ENCODE measurements at regions not wholly inside any gene's neighbourhood (a gene's known extent, or its start where the extent isn't known, plus 50 kb on each side); places are given as distances from the start of the nearest gene placed in this dataset.

DNA sequence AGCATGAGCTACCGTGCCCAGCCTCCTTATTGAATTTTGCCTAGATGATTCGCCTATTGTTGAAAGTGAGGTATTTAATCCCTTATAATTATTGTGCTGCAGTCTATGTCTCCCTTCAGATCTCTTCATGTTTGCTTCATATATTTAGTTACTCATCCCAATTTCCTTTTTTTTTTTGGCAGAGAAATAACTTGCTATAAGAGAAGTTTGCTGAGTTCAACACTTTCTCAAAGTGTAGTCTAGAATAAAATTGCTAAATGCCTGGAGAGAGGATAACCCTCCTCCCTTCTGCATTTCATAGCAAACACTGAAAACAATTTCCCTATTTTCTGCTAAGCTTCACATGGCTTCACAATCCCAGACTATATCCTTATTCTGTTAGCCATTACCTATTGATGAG, 136.6 kb upstream of the CD180 start:
- intact Hi-C loops (cut with micrococcal nuclease), result no loop called here
- Histone ChIP-seq H3K4me2 (ENCODE audit: insufficient read depth, low read length) (no peak overlapping the region), H3K79me2 (ENCODE audit: control insufficient read depth, insufficient read depth, low read length) (no peaks in the 10 kb centered on the region), H3K9me1 (replicated peaks; ENCODE audit: control insufficient read depth, extremely low read depth, insufficient read depth, low read length) (no peaks in the 10 kb centered on the region), H3K36me3 (ENCODE audit: control insufficient read depth in 2 of 2, extremely low read depth in 1 of 2, insufficient read depth in 2 of 2, low read length in 2 of 2) (no peaks in the 10 kb centered on the region), H4K20me1 (replicated peaks; ENCODE audit: control insufficient read depth, extremely low read depth, insufficient read depth, low read length) (no peaks in the 10 kb centered on the region), H2AFZ (ENCODE audit: low read depth, low read length) (no peak overlapping the region), H3K4me3 (replicated peaks in 1 of 3; ENCODE audit: insufficient read depth in 1 of 3, low read depth in 1 of 3, low read length in 3 of 3) (no peak overlapping the region), H3K9me3 (replicated peaks; ENCODE audit: control insufficient read depth, insufficient read depth, low read length) (no peaks in the 10 kb centered on the region), H3K4me1 (ENCODE audit: control insufficient read depth, extremely low read depth, insufficient read depth, low read length) (no peaks in the 10 kb centered on the region), H3K27ac (ENCODE audit: insufficient read depth, low read depth, low read length) (no peak overlapping the region), H3K9ac (replicated peaks; ENCODE audit: extremely low read depth, insufficient read depth, low read length) (no peak overlapping the region), H3K27me3 (ENCODE audit: control insufficient read depth in 2 of 2, insufficient read depth in 2 of 2, low read length in 2 of 2) (no peaks in the 10 kb centered on the region)
- no TSS peak for BruUV-seq (replicated peaks)
- no peak for TF ChIP-seq EZH2 (IDR thresholded peaks at IDR 0.05; ENCODE audit: borderline replicate concordance, low read depth, low read length, severe bottlenecking)
- TF ChIP-seq, protein P1, sequence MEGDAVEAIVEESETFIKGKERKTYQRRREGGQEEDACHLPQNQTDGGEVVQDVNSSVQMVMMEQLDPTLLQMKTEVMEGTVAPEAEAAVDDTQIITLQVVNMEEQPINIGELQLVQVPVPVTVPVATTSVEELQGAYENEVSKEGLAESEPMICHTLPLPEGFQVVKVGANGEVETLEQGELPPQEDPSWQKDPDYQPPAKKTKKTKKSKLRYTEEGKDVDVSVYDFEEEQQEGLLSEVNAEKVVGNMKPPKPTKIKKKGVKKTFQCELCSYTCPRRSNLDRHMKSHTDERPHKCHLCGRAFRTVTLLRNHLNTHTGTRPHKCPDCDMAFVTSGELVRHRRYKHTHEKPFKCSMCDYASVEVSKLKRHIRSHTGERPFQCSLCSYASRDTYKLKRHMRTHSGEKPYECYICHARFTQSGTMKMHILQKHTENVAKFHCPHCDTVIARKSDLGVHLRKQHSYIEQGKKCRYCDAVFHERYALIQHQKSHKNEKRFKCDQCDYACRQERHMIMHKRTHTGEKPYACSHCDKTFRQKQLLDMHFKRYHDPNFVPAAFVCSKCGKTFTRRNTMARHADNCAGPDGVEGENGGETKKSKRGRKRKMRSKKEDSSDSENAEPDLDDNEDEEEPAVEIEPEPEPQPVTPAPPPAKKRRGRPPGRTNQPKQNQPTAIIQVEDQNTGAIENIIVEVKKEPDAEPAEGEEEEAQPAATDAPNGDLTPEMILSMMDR (IDR thresholded peaks at IDR 0.05; ENCODE audit: extremely low read depth in 1 of 2, insufficient read depth in 1 of 2, low read depth in 1 of 2, low read length in 2 of 2), result no peak
- no peak for TF ChIP-seq POLR2AphosphoS5 (IDR thresholded peaks at IDR 0.05; ENCODE audit: insufficient read depth, low read depth, low read length)
- POLR2A ChIA-PET, result no interaction called here
- dilution Hi-C loops (cut with MboI; ENCODE audit: extremely low pct_ligation_motif_present, low sequenced_read_pairs), result no loop called here
- DNase-seq (ENCODE audit: low read depth, low spot score), result no peak
- FAIRE-seq, result no peak
- CTCF ChIA-PET, result interaction anchor here (2.5 kb wide), 1 partner anchor 14 kb away, joined by 5 read pairs; no protein-coding TSS in a partner anchor

DNA sequence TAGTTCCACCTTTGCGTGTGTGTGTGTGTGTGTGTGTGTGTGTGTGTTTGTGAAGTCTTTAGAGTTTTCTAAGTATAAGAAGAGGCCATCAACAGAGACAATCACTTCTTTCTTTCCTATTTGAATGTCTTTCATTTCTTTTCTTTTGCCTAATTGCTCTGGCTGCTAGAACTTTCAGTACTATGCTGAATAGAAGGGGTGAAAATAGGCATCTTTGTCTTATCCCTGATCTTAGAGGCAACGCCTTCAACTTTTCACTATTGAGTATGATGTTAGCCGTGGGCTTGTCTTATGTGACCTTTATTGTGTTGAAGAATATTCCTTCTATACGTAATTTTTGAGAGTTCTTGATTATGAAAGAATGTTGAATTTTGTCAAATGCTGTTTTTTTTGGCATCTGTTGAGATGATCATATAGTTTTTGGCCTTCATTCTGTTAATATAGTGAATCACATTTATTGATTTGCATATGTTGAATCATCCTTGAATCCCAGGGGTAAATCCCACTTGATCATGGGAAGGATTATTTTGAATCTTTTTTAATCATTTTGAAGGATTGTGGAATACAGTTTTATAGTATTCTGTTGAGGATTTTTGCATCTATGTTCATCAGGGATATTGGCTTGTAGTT, 134.8 kb upstream of the CD180 start:
- intact Hi-C loops (cut with micrococcal nuclease), result no loop called here
- TF ChIP-seq POLR2AphosphoS5 (IDR thresholded peaks at IDR 0.05; ENCODE audit: insufficient read depth, low read depth, low read length), result no peak
- TF ChIP-seq, protein P2, sequence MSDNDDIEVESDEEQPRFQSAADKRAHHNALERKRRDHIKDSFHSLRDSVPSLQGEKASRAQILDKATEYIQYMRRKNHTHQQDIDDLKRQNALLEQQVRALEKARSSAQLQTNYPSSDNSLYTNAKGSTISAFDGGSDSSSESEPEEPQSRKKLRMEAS (IDR thresholded peaks at IDR 0.05; ENCODE audit: insufficient read depth, insufficient read length), result no peak
- no peak for TF ChIP-seq MYC (IDR thresholded peaks at IDR 0.05; ENCODE audit: low read depth, low read length)
- TF ChIP-seq EZH2 (IDR thresholded peaks at IDR 0.05; ENCODE audit: borderline replicate concordance, low read depth, low read length, severe bottlenecking), result no peak
- peak; percentile 23 for TF ChIP-seq FOS (IDR thresholded peaks at IDR 0.05; ENCODE audit: borderline replicate concordance, insufficient read depth, low read length)
- Histone ChIP-seq H3K9me1 (replicated peaks; ENCODE audit: control insufficient read depth, extremely low read depth, insufficient read depth, low read length) (no peaks in the 10 kb centered on the region), H3K27me3 (ENCODE audit: control insufficient read depth in 2 of 2, insufficient read depth in 2 of 2, low read length in 2 of 2) (no peaks in the 10 kb centered on the region), H3K9me3 (replicated peaks; ENCODE audit: control insufficient read depth, insufficient read depth, low read length) (no peaks in the 10 kb centered on the region), H4K20me1 (replicated peaks; ENCODE audit: control insufficient read depth, extremely low read depth, insufficient read depth, low read length) (no peaks in the 10 kb centered on the region), H3K4me3 (replicated peaks in 1 of 3; ENCODE audit: insufficient read depth in 1 of 3, low read depth in 1 of 3, low read length in 3 of 3) (no peak overlapping the region), H3K9ac (replicated peaks; ENCODE audit: extremely low read depth, insufficient read depth, low read length) (no peak overlapping the region), H3K4me1 (ENCODE audit: control insufficient read depth, extremely low read depth, insufficient read depth, low read length) (no peaks in the 10 kb centered on the region), H3K27ac (ENCODE audit: insufficient read depth, low read depth, low read length) (no peak overlapping the region), H2AFZ (ENCODE audit: low read depth, low read length) (no peak overlapping the region), H3K4me2 (ENCODE audit: insufficient read depth, low read length) (no peak overlapping the region), H3K79me2 (ENCODE audit: control insufficient read depth, insufficient read depth, low read length) (no peaks in the 10 kb centered on the region), H3K36me3 (ENCODE audit: control insufficient read depth in 2 of 2, extremely low read depth in 1 of 2, insufficient read depth in 2 of 2, low read length in 2 of 2) (no peaks in the 10 kb centered on the region)
- BruUV-seq (replicated peaks), result no TSS peak
- ChIA-PET CTCF (interaction anchor here (1.1 kb wide), 1 partner anchor 86 kb away, joined by 4 read pairs; no protein-coding TSS in a partner anchor), POLR2A (no interaction called here)
- FAIRE-seq (no peak), DNase-seq (ENCODE audit: low read depth, low spot score) (peak; percentile 6)
- dilution Hi-C loops (cut with MboI; ENCODE audit: extremely low pct_ligation_motif_present, low sequenced_read_pairs), result no loop called here

All from endothelial cell of umbilical vein (primary cell).